ENCODE measurements at regions not wholly inside any gene's neighbourhood (a gene's known extent, or its start where the extent isn't known, plus 50 kb on each side); places are given as distances from the start of the nearest gene placed in this dataset.

DNA sequence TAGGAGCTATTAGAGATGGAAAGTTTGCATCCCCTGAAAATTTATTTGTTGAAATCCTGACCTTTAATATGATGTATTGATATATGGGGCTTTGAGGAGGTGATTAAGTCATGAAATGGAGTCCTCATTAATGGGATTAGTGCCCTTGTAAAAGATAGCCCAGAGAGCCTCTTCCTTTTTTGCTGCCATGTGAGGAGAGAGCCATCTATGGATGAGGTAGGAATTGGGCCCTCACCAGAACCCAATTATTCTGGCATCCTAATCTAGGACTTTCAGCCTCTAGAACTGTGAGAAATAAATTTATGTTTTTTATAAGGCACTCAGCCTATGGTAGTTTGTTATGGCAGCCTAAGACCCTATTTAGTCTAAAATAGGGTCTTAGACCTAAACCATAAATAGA lies 250.2 kb upstream of the SLITRK1 start:
- H4K20me1 ChIP-seq (ENCODE audit: insufficient read depth, low read length, poor library complexity, severe bottlenecking) = no peaks in the 10 kb centered on the region
- 0 out of 2 replicates have a peak, but pooled peaks cover under 1% of the 10 kb centered on the region for H3F3A ChIP-seq (ENCODE audit: low read depth)
- H2AFZ ChIP-seq (ENCODE audit: low read length) = no peak overlapping the region
- no peak overlapping the region for H3K4me3 ChIP-seq (ENCODE audit: low read length, poor library complexity, severe bottlenecking)
- H3K36me3 ChIP-seq (ENCODE audit: insufficient read depth, low read length) = no peaks in the 10 kb centered on the region
- no peaks in the 10 kb centered on the region for H3K9me3 ChIP-seq (ENCODE audit: insufficient read depth, low read depth, low read length)
- no peaks in the 10 kb centered on the region for H3K79me2 ChIP-seq (ENCODE audit: insufficient read depth, low read length)
- TF ChIP-seq EZH2phosphoT487 (IDR thresholded peaks at IDR 0.05; ENCODE audit: borderline replicate concordance) = no peak
- TF ChIP-seq, protein P1, sequence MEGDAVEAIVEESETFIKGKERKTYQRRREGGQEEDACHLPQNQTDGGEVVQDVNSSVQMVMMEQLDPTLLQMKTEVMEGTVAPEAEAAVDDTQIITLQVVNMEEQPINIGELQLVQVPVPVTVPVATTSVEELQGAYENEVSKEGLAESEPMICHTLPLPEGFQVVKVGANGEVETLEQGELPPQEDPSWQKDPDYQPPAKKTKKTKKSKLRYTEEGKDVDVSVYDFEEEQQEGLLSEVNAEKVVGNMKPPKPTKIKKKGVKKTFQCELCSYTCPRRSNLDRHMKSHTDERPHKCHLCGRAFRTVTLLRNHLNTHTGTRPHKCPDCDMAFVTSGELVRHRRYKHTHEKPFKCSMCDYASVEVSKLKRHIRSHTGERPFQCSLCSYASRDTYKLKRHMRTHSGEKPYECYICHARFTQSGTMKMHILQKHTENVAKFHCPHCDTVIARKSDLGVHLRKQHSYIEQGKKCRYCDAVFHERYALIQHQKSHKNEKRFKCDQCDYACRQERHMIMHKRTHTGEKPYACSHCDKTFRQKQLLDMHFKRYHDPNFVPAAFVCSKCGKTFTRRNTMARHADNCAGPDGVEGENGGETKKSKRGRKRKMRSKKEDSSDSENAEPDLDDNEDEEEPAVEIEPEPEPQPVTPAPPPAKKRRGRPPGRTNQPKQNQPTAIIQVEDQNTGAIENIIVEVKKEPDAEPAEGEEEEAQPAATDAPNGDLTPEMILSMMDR (conservative IDR thresholded peaks at IDR 0.05; ENCODE audit: low read length) = no peak
- H3K9me2 ChIP-seq (replicated peaks; ENCODE audit: low read depth, low read length) = no peaks in the 10 kb centered on the region
- H3K27me3 ChIP-seq (ENCODE audit: insufficient read depth, low read length, poor library complexity, severe bottlenecking) = no peaks in the 10 kb centered on the region
- peaks cover 31% of the 10 kb centered on the region for H3K4me1 ChIP-seq (ENCODE audit: insufficient read depth, low read length, poor library complexity, severe bottlenecking)
- no peak overlapping the region for H3K4me2 ChIP-seq (ENCODE audit: low read depth, low read length, poor library complexity, severe bottlenecking)
- no peak overlapping the region for H3K9ac ChIP-seq (ENCODE audit: low read depth, low read length, poor library complexity, severe bottlenecking)

DNA sequence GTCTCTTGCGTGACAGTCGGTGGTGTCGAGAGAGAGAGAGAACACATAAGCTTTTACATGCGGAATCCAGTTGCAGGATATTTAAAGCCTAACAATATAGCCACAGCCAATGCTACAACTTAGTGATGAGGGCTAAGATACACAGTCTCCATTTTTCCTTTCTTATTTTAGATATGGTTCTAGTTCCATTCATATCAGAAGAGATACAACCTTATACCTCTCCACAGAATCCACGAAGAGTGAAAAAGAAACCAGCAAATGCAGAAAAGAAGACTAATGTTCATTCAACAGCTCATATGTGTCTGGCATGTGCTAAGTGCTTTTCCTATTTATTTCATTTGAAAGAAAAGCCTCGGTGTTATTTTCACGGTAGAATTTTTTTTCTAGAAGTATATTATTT lies 249.0 kb upstream of the SLITRK1 start:
- Histone ChIP-seq H3K79me2 (ENCODE audit: insufficient read depth, low read length) (no peaks in the 10 kb centered on the region), H3K9me3 (ENCODE audit: insufficient read depth, low read depth, low read length) (no peaks in the 10 kb centered on the region), H4K20me1 (ENCODE audit: insufficient read depth, low read length, poor library complexity, severe bottlenecking) (no peaks in the 10 kb centered on the region), H2AFZ (ENCODE audit: low read length) (no peak overlapping the region), H3K9ac (ENCODE audit: low read depth, low read length, poor library complexity, severe bottlenecking) (no peak overlapping the region), H3K4me2 (ENCODE audit: low read depth, low read length, poor library complexity, severe bottlenecking) (no peak overlapping the region), H3K36me3 (ENCODE audit: insufficient read depth, low read length) (no peaks in the 10 kb centered on the region), H3F3A (ENCODE audit: low read depth) (no peaks in the 10 kb centered on the region), H3K27me3 (ENCODE audit: insufficient read depth, low read length, poor library complexity, severe bottlenecking) (no peaks in the 10 kb centered on the region), H3K4me1 (ENCODE audit: insufficient read depth, low read length, poor library complexity, severe bottlenecking) (peaks cover 20% of the 10 kb centered on the region), H3K9me2 (replicated peaks; ENCODE audit: low read depth, low read length) (no peaks in the 10 kb centered on the region), H3K4me3 (ENCODE audit: low read length, poor library complexity, severe bottlenecking) (no peak overlapping the region)
- TF ChIP-seq, protein P1 (conservative IDR thresholded peaks at IDR 0.05; ENCODE audit: low read length) = no peak
- TF ChIP-seq EZH2phosphoT487 (IDR thresholded peaks at IDR 0.05; ENCODE audit: borderline replicate concordance) = no peak

DNA sequence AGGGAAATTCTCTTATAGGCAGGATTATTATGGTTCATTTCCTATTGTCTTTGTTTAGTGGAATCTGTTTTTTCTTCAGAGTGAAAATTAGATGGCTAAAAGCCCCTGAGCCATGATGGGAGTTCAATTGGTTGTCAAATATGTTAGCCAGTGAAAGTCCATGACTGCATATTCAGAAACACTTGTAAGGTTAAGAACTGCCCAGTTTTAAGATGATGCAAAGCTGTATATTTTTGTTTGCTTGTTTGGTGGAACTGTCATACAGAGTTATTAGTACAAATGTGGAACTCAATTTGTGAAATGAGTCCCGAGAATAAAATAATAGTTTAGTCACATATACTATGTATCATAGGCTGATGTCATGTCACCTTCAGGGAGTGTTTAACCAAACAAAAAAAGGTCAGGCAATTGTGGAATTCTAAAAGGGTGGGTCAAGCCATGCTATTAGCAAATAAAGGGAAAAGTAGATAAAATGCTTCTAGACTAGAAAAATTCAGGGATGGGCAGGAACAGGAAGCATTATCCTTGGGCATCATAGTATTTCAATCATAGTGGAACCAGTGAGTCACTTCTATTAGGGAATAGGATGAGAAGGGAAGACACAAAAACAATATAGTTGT lies 248.3 kb upstream of the SLITRK1 start:
- Histone ChIP-seq H3K9ac (ENCODE audit: low read depth, low read length, poor library complexity, severe bottlenecking) (no peak overlapping the region), H3K27me3 (ENCODE audit: insufficient read depth, low read length, poor library complexity, severe bottlenecking) (no peaks in the 10 kb centered on the region)

More for the DNA sequence above, 248.3 kb upstream of the SLITRK1 start:
- Histone ChIP-seq H3F3A (ENCODE audit: low read depth) (no peaks in the 10 kb centered on the region), H3K4me1 (ENCODE audit: insufficient read depth, low read length, poor library complexity, severe bottlenecking) (peaks cover 14% of the 10 kb centered on the region), H3K36me3 (ENCODE audit: insufficient read depth, low read length) (no peaks in the 10 kb centered on the region), H3K79me2 (ENCODE audit: insufficient read depth, low read length) (no peaks in the 10 kb centered on the region), H3K9me3 (ENCODE audit: insufficient read depth, low read depth, low read length) (no peaks in the 10 kb centered on the region), H3K4me2 (ENCODE audit: low read depth, low read length, poor library complexity, severe bottlenecking) (no peak overlapping the region), H3K4me3 (ENCODE audit: low read length, poor library complexity, severe bottlenecking) (no peak overlapping the region), H4K20me1 (ENCODE audit: insufficient read depth, low read length, poor library complexity, severe bottlenecking) (no peaks in the 10 kb centered on the region), H3K9me2 (replicated peaks; ENCODE audit: low read depth, low read length) (no peaks in the 10 kb centered on the region), H2AFZ (ENCODE audit: low read length) (no peak overlapping the region)
- TF ChIP-seq, protein P1 (conservative IDR thresholded peaks at IDR 0.05; ENCODE audit: low read length) = no peak
- no peak for TF ChIP-seq EZH2phosphoT487 (IDR thresholded peaks at IDR 0.05; ENCODE audit: borderline replicate concordance)
